Transverse colon (tissue), 4 donors: ENCODE measurements at regions not wholly inside any gene's neighbourhood (a gene's known extent, or its start where the extent isn't known, plus 50 kb on each side); places are given as distances from the start of the nearest gene placed in this dataset.

ENCODE experiments used
- CTCF ChIP-seq, 5 experiments: fragments of 200-600 bp in 3 of 5; fragments of 450-650 bp in 2 of 5; sonication (generic) in 3 of 5; IDR thresholded peaks; 1 replicate in 2 of 5; 2 replicates in 3 of 5; pipeline ENCODE4 v1.5.1; 2016 to 2017; ENCODE audit warnings: antibody characterized with exemption in 5 of 5, inconsistent platforms in 3 of 5, mild to moderate bottlenecking in 2 of 5, moderate library complexity in 1 of 5
- EP300 ChIP-seq: sonication (generic); formaldehyde crosslinking; IDR thresholded peaks from one replicate; pipeline ENCODE4 v1.6.1; 2017; ENCODE audit warnings: antibody characterized with exemption, low read depth
- POLR2A ChIP-seq: fragments of 450-650 bp; IDR thresholded peaks from one replicate; pipeline ENCODE4 v1.6.1; 2016; ENCODE audit warnings: antibody characterized with exemption, mild to moderate bottlenecking, moderate library complexity
- POLR2AphosphoS5 ChIP-seq, 3 donors: sonication (generic); formaldehyde crosslinking; IDR thresholded peaks; one replicate each; pipeline ENCODE4 v1.6.1; 2016; ENCODE audit warnings: antibody characterized with exemption in 3 of 3

GRCh38 chr11:10935015-10935559, 77.2 kb upstream of the ZBED5 start:
- TF ChIP-seq POLR2AphosphoS5 (IDR thresholded peaks at IDR 0.05) = no peak
- TF ChIP-seq CTCF (IDR thresholded peaks at IDR 0.05) = no peak
- no peak for TF ChIP-seq POLR2A
- no peak for TF ChIP-seq EP300
